ENCODE measurements at regions not wholly inside any gene's neighbourhood (a gene's known extent, or its start where the extent isn't known, plus 50 kb on each side); places are given as distances from the start of the nearest gene placed in this dataset.

DNA sequence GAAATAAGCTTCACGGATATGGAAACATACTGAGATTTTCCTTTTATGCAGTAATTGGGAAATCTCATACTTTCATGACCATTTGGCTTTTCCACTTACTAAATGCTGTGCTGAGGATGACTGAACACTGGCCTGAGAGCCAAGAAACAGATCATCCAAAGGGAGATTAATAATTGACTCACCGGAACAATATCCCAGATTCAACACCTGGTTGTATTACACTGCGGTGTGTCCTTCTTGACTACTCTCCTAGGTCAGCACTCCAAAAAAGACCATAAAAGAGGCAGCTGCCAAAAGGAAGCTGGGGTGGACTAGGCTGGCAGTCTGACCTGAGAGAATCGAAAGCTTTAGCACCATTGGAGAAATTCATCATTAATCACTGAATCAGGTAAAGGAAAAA is 469.1 kb downstream of the CBLN2 start:
- no peak for DNase-seq (ENCODE audit: low spot score)

DNA sequence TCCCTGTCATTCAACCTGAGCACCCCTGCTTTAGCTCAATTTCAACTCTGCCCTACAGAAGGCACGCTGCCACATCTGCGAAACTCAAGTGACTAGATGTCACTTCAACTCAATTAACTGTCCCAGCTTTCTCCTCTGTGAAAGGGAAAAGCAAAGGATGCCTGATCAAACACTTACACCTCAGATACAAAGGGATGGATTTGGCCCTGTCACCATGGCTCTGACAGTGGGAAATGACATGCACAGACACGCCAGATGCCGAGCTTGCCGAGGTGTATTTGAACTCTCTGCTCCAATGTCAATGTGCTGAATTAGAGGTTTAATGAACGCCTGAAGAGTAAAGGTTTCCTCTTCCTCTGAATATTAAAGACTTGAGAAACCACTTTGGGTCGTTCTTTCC is 481.1 kb downstream of the CBLN2 start:
- DNase-seq (ENCODE audit: low spot score) = no peak

DNA sequence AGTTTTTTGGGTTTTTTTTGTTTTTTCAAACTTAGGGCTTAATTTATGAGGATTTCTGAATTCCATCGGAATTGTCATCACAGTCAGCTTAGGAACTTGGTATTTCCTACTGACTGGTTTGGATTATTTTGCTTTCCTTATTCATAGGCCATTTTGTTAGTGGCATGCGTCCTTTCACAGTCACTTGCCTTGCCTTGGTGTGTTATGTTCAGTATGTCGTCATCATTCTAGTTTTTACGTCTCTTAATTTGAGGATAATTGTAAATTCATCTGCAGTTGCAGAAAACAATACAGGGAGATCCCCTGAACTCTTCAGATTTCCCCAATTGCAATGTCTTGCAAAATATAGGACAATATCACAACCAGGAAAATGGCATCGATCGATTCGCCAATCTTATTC is 485.3 kb downstream of the CBLN2 start:
- DNase-seq (ENCODE audit: low spot score) = no peak

DNA sequence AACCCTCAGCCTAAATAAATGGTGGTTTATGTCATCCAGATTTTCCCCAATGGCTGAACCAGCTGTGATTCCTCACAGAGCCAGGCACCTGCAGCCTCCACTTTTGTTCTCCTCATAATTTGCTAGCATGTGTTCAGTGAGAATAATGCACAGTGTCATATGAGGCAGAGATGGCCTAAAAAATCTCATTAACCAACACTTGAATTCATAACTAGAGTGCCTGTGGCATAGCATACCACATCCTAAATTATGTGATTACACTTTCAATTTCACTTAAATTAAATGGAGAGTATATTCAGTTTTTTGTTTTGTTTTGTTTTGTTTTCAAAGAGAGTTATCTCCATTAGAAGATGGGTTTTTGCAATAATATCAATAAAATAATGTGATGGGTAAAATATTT is 488.0 kb downstream of the CBLN2 start:
- DNase-seq (ENCODE audit: low spot score) = no peak

DNA sequence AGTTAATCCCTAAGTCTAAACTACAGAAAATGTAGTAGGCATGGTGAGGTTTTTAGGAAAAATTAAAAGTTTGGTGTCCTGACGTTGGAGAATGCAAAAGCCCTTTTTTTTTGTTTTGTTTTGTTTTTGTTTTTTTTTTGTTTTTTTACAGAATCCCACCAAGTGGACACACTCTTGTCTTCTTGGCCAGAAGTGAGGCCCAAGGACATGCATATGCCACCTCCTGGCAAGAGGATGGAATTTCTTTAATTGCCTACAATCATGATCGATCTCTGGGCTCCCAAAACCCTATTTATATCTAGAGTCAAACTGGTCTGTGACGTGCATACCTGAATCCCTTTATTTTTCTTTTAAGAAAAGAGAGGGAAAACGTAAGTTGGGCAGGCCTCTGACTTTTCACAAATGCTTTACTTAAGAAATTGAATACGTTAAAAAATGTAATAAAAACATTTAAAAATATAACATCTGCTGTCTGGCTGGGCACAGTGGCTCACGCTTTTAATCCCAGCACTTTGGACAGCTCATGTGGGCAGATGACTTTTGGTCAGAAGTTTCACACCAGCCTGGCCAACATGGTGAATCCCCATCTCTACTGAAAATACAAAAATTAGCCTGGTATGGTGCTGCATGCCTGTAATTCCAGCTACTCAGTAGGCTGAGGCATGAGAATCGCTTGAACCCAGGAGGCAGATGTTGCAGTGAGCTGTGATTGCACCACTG is 502.7 kb downstream of the CBLN2 start:
- DNase-seq (ENCODE audit: low spot score) = no peak

DNA sequence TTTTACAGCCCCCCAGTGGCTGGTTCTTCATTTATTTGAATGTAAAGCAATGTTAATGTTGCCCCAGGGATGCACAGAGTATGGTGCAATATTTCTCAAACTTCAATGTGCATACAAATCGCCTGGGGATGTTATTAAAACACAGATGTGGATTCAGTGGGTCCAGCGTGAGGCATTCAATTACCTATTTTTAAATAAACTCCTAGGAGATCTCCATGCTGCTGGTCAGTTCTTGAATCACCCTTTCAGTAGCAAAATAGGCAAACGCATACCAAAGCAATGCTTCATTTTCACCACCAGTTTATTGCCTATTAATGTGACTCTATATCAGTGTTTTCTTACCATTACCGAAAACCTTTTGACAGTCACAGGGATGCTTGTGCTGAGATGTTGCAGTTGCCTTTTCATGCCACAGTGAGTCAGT is 530.7 kb downstream of the CBLN2 start:
- no peak for DNase-seq (ENCODE audit: low spot score)

DNA sequence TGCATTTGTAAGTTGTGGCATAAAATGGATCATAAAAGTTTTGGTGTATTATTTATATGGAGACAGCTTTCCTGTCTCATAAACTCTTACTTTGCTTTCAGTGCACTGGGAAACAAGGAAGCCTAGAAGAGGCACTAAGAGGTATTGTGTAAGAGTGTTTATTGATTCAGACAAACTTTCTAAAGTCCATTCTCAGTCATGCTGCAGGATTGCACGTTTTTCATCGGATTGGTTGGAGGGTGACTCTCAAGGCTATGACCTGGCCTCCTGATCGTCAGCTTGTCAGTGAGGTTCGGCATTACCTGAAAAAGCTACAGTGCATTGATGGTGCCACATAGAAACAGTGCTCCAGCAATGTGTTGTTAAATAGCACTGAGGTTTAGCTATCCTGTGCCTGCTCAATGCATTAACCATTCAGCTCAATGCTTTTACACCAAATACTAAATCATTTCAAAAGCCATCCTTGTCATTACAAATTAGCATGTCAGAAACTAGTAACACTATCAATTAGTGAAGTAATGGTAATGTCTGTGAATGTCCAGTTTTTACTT is 545.5 kb downstream of the CBLN2 start:
- DNase-seq (ENCODE audit: low spot score) = no peak

DNA sequence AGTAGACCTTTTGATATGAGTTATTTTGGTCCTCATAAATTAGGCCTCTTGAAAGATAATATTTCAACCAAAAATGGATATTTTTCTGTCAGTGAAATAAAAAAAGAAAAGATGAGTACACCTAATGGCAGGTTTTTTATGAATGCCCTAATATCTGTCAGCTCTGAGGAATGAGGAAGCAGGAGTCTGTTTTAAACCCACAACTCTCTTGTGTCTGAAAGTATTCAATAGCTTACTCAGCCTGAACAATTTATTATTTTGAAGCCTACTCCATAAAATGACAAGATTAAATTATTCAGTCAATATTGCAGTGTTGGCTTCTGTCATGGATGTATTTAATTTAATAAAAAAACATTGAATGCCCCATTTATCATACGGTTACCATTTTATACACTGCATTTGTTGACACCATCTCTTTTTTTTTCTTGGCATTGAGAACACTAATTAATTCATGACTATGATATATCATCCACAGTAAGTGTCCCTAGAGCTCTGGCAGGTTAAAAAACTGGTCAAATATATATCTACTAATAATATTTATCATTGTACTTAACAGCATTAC is 548.2 kb downstream of the CBLN2 start:
- no peak for DNase-seq (ENCODE audit: low spot score)

DNA sequence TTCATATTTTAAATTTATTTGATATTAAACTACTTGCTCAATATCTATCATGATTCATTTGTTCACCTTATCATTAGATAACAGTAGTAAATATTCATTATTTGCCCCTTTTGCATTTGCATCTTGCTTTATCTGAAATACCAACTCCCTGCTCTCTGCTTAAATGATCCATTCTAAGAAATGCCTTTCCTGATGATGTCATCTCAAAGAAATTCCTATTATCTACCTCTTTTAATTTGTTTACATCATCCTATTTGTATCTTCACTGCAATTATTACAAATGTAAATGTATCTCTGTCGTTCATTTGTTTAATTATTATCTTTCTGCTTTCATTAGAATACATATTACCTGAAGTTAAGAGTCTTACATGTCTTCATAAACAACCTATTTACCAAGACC is 549.9 kb downstream of the CBLN2 start:
- no peak for DNase-seq (ENCODE audit: low spot score)

DNA sequence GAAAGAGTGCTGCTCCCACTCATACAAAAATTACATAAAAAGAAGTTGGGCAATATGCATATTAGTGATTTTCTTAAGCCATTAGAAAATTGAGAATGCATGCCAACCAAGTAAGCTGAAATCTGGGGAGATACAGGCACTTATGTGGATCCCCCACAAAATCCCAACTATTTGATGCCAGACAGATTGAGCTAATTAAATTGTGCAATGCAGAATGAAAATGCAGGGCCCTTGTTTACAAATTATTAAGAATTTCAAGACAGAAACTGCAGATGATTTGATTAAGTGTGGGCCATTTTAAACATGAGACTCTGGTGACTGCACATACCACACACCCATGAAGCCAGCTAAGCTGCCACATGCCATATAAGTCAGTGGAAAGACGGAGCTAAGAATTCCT is 554.5 kb downstream of the CBLN2 start:
- no peak for DNase-seq (ENCODE audit: low spot score)

DNA sequence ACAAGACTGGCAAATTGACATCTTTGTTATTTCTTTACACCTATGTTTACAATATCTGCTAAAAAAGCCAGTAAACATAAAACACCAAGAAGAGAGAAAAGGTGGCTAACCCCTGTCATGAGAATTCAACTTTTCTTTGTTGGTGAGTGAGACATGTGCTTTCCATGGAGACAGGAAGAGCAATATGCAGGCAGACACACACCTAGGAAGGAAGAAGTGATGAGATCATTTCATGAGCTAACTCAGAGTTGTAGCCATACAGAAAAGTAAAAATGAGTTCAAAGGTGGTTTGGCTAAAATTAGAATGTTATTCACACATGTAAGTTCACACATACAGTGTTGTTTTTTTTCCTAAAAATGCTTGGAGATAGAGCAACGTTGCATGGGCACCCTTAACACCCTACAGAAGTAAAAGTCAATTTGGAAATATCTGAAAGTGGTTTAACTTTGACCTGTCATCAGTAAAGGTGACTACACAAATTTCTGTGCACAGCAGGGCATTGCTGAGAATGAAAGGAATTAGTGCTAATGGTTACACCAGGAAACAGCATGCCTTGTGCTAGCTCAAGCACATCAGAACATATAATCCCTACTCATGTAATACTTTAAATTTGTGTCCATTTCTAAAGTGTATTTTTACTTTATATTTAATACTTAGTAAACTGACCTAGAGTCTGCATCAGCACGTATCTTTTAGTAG is 557.6 kb downstream of the CBLN2 start:
- DNase-seq (ENCODE audit: low spot score) = no peak

DNA sequence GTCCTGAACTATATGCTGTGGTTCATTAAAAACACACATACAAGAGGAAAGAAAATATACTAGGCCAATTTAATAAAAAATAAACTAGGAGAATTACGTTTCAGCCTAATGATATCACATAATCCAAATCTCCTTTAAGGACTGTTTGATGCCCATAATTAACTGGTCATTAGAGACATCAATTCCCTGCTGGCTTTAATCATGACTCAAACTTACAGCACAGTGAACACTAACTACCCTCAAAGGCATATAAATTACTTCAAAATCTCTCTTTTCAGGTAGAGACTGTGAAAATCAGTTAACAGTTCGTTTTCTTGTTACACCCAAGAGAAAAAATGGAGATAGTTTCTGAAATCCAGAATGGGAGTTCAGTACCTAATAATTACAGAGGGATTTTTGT is 567.4 kb downstream of the CBLN2 start:
- no peak for DNase-seq (ENCODE audit: low spot score)

DNA sequence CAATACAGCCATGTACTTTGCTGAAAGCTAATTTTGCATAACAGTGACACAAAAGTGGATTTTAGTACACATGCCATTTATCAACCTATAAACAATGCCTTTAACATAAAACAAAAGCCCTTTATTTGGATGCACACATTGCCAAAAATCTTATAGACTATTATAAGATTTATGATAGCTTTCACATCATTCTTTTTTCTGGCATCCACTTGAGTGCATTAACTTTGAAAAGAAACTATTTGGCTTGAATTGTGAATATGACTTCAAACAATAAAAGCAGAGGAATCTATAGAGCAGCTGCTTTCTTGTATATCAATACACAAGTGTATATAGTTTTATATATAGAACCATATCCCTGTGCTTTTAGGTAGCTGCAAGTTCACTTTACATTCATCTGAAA is 577.4 kb downstream of the CBLN2 start:
- no peak for DNase-seq (ENCODE audit: low spot score)

DNA sequence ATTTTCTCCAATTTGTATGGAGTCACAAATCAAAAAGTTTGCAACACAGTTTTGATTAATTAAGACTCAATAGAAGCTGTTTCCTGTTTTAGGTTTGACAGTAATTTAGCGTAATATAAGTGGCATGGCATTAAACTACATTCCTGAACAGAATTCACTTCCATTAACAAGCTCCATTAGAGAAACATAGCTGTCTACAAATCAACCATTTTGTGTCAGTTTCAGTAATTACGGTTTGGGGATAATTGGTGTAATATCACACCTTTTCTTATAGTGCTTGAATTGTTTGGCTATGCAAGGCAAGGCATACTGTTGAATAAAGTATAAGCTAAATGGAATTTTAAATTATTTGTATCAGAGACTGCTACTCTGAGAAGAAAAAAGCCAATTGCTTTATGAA is 585.5 kb downstream of the CBLN2 start:
- DNase-seq (ENCODE audit: low spot score) = no peak

DNA sequence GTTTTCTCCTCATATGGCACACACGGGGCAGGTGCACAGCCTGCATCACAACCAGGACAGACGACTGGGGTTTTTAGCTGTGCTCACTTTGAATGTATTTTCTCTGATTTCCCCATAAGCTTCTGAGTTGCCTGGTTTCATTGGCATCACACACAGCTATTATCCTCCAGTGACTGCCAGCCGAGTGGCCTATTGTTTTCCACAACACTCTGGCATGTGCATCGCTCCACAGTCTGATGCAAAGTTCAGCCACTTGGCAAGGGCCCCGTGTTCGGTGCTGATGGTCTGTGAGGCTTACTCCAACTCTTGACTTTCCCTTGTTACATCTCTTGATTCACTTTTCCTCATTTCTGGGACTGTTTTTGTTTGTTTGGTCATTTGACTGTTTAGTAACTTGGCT is 593.1 kb downstream of the CBLN2 start:
- DNase-seq (ENCODE audit: low spot score) = no peak

DNA sequence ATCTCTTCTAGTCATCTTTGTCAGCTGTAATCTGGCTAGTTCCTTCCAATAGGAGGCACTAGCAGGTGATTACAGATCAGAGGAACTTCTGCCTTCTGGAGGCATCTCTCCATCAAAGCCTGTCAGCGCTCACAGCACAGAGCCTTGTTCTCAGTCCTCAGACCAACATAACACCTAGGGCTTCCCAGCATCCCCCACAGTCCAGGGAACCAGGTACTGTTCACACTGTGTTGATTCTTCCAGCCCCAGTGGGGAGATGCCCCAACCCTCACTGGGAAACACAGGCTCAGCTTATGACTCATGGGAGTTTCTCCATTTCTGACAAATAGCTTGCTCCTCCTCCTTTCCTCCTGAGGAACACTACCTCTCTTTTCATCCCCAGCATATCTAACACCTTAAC is 601.7 kb downstream of the CBLN2 start:
- no peak for DNase-seq (ENCODE audit: low spot score)

DNA sequence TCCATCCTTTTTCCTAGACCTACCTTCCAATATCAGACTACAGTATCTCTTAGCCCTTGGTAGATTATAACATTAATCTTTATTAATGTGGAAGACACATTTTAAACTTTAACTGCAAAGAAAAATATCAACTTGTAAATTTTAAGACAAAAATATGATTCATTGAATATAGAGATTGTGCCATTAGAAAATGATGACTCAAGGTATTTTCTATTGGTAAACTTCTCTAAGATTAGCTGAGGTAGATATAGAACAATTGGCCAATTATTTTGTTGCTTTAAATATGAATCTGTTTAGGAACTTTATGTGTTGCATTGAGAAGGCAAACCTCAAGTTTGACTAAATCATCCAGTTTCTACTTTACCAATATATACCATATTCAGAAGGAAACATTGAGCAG is 604.7 kb downstream of the CBLN2 start:
- no peak for DNase-seq (ENCODE audit: low spot score)

DNA sequence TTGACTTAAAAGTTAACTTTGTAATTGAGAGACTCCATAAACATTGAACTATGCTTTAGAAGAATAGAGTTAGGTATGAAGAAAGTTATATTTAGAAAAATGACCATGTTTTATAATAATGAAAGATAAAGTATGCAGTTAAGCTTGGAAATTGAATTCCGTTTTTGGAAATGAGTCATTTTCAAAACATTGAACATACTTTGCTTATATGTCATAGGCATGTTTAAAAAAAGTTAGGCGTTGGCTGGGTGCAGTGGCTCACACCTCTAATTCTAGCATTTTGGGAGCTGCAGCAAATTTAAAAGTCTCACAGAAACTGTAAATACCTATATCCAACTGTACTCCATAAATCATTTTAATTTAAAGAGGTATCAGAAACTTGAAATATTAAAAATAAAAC is 607.4 kb downstream of the CBLN2 start:
- DNase-seq (ENCODE audit: low spot score) = no peak

DNA sequence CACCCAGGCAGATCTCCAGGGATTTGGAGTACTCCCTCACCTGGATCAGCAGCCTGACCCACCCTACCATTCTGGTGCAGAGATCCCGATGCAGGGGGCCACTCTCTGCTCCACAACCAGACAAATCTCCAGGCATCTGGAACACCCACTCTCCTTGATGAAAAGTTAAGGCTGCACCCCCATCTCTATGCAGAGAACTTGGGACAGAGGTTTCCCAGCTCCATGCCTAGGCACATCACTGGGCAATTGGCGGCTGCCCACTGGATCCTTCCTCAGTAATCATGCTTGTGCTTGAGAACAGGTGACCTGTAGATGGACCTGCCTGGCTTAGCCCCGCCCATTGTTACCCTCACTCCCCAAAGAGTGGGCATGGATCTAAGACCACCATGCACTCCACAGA is 624.9 kb downstream of the CBLN2 start:
- no peak for DNase-seq (ENCODE audit: low spot score)

DNA sequence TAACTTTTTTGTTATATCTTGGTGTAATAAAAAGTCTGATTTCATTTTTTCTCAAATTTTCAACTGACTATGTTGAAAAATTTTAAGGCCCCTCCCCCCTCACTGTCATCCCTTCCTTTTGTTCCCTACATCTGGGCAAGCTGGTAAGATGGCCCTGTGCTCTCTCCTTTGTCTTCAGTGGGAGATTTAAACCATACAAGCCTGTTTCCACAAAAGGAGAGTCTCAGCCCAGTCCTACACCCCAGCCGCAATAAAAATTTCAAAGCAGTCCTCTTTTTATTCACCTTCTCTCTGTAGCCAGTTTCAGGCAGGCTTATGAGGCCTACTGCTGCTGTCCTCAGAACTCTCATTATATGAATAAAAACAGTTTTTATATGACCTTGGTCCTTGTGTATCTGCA is 630.5 kb downstream of the CBLN2 start:
- no peak for DNase-seq (ENCODE audit: low spot score)

DNA sequence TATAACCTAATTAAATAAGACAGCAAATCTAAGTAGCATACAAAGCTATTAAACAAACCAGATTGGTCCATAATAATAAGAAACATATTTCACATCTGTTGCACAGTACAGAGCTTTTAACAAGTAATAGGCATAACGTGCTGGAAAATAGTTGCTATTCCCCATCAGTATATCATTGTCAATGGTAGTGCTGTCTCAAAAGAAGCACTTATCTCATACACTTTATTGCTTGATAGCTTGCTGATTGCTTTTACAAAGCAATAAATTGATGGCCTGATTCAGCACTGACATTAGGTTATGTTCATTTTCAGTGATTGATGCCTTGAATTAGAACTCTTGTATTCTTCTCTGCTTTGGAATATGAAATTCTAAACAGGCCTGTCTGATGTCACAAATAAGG is 641.7 kb downstream of the CBLN2 start:
- no peak for DNase-seq (ENCODE audit: low spot score)

DNA sequence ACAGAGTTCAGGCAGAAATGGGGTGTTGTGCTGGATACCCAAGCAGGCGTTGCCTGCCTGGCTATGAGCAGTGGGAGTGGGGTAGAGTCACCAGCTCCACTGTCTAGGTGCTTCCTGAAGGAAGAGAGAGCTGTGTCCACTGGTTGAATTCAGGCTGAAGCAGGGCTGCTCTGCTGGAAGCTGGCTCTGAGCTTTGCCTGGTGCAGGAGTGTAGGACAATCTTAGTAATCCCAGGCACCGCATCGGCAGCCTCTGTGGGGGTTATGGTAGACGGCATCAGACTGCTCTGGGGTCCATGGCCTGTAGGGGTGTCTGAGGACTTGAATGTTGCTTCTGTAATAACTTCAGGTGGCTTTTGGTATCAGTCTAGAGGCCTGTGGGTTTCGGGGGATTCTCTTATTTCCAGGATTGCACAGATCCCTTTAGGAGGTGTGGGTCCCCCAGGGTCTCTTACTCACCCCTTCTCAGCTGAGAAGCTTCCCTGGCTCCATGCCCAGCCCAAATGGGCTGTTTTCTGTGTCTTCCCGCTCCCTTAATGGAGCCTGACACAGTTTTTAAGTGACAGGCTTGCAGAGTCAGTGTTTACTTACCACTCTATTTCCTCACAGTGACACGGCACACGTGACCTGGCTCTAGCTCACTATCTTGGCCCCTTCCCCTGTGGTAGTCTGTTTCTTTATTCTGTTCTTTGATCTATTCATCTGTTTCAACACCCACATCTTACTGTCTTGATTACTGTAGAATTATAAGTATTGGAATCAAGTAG is 644.3 kb downstream of the CBLN2 start:
- no peak for DNase-seq (ENCODE audit: low spot score)

DNA sequence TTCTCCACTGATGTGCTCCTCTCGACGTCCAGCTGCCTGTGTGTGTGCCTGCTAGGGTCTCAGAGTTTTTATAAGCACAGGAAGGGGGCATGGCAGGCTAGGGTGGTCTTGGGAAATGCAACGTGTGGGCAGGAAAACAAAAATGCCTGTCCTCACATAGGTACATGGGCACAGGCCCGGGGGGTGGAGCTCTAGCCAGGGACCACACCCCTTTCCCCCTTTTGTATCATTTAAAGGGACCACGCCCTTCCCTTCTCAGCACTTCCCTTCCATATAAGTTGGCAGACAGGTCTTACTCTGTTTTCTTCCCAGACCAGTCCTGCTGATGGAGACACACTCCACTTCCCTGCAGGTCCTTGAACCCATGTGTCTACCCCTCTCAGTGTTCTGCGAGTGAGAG is 645.0 kb downstream of the CBLN2 start:
- DNase-seq (ENCODE audit: low spot score) = no peak
